Ovary (tissue), 7 donors: ENCODE measurements at regions not wholly inside any gene's neighbourhood (a gene's known extent, or its start where the extent isn't known, plus 50 kb on each side); places are given as distances from the start of the nearest gene placed in this dataset.

Experiments
- DNase-seq, 5 donors: peaks; one replicate each; pipeline ENCODE4 v3.0.0-alpha.2; 2019 to 2020
- H3K27ac ChIP-seq, 2 donors: fragments of 200-600 bp; one replicate each; pipeline versions ENCODE4 v1.5.1 to v1.8.0; 2019 to 2022
- H3K27me3 ChIP-seq: fragments of 200-600 bp; one replicate; pipeline ENCODE4 v1.8.0; 2022
- H3K36me3 ChIP-seq: fragments of 200-600 bp; sonication (generic); one replicate; pipeline ENCODE4 v1.5.1; 2019
- H3K4me1 ChIP-seq: one replicate; pipeline ENCODE4 v1.8.1; 2013; ENCODE audit warnings: mild to moderate bottlenecking, moderate library complexity; ENCODE audit not compliant: insufficient read depth
- H3K4me3 ChIP-seq: fragments of 200-600 bp; sonication (generic); one replicate; pipeline ENCODE4 v1.5.1; 2017
- H3K9me3 ChIP-seq, 2 donors: fragments of 200-600 bp in 1 of 2; sonication (generic) in 1 of 2; one replicate each; pipeline versions ENCODE4 v1.5.1 to v1.8.1; 2013 to 2019; ENCODE audit warnings: mild to moderate bottlenecking in 1 of 2, moderate library complexity in 1 of 2
- CTCF ChIP-seq, 3 donors: fragments of 450-650 bp in 2 of 3; fragments of 200-600 bp in 1 of 3; IDR thresholded peaks; one replicate each; pipeline versions ENCODE4 v1.5.1 to v1.8.0; 2016 to 2022; ENCODE audit warnings: antibody characterized with exemption in 3 of 3, mild to moderate bottlenecking in 1 of 3
- EP300 ChIP-seq: sonication (generic); formaldehyde crosslinking; IDR thresholded peaks from one replicate; pipeline ENCODE4 v1.6.1; 2017; ENCODE audit warnings: antibody characterized with exemption
- POLR2A ChIP-seq: fragments of 450-650 bp; IDR thresholded peaks from one replicate; pipeline ENCODE4 v1.6.1; 2017; ENCODE audit warnings: antibody characterized with exemption, mild to moderate bottlenecking, moderate library complexity
- WGBS, 3 donors: extraction: QIAGEN DNeasy Blood & Tissue Kit in 1 of 3; methylation state at CpG; one replicate each; pipeline versions ENCODE4 v1.1.5 to v1.1.7; 2013 to 2017; 5-methylcytosine and 5-hydroxymethylcytosine counted together
- intact Hi-C, 4 donors: fragments of 100-400 bp; cut with DNase I; formaldehyde crosslinking; loops; one replicate each; pipeline versions ENCODE4 v1.11.0 to v1.15.1; 2022 to 2023
- donor health status: DM: no; HTN: no; CAD: no; lungs with moderate emphysema.
- donor health status: DM: no; HTN: no; CAD: no.
- donor health status: Bipolar disorder and iron deficiency.
- donor health status: DM: no; HTN: no; CAD: no.
- donor health status: DM: yes; HTN: yes; CAD: no.

- 59 to 89% (median 88%) methylated on average over 2 of the region's 2 CpGs for WGBS, 3 donors
- Histone ChIP-seq H3K27me3 (no peaks in the 10 kb centered on the region), H3K27ac (no peak overlapping the region), H3K4me3 (no peak overlapping the region), H3K36me3 (no peaks in the 10 kb centered on the region), H3K9me3 (no peaks in the 10 kb centered on the region), H3K4me1 (no peaks in the 10 kb centered on the region)
- TF ChIP-seq EP300 (no peak), POLR2A (no peak), CTCF (IDR thresholded peaks at IDR 0.05) (no peak)
- intact Hi-C loops, result no loop called here
- no peak for DNase-seq
Observed at GRCh38 chr12:58500399-58500798, 419.9 kb downstream of the LRIG3 start.

- TF ChIP-seq EP300 (no peak), POLR2A (no peak), CTCF (IDR thresholded peaks at IDR 0.05) (no peak)
- 13 to 23% (median 19%) methylated on average over 1 of the region's 1 CpG for WGBS, 3 donors
- intact Hi-C loops, result no loop called here
Observed at GRCh38 chr12:58502226-58502625, 418.1 kb downstream of the LRIG3 start.

GRCh38 chr12:58502841-58503240 is 417.5 kb downstream of the LRIG3 start:
- intact Hi-C loops, result no loop called here

More at GRCh38 chr12:58502226-58502625, 418.1 kb downstream of the LRIG3 start:
- H3K4me3 ChIP-seq, result no peak overlapping the region
- no peaks in the 10 kb centered on the region for H3K36me3 ChIP-seq
- no peaks in the 10 kb centered on the region for H3K27me3 ChIP-seq
- H3K4me1 ChIP-seq, result no peaks in the 10 kb centered on the region
- no peaks in the 10 kb centered on the region for H3K9me3 ChIP-seq
- no peak for DNase-seq
- H3K27ac ChIP-seq, result no peak overlapping the region

DNA sequence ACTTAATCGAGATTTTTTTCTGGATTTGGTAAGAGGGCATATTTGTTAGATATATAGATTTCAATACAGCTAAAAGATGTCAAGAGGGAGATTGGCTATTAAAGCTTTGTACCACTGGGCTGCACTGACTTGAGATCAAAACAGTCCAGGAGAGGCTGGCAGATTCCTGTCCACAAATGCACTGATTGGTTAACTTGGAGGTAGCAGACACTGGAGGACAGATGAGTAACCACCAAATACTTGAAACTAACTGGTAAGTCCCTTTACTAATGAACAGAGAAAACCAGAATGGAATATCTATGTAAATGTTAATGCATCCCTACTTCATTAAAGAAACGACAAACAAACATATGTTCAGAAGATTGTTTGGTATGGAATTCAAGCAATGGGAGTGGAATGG is 416.6 kb downstream of the LRIG3 start:
- no peak for DNase-seq
- no peaks in the 10 kb centered on the region for H3K27me3 ChIP-seq
- H3K4me3 ChIP-seq, result no peak overlapping the region
- TF ChIP-seq POLR2A, result no peak
- no peak for TF ChIP-seq CTCF (IDR thresholded peaks at IDR 0.05)
- TF ChIP-seq EP300, result no peak
- no peaks in the 10 kb centered on the region for H3K36me3 ChIP-seq
- 93 to 96% (median 96%) methylated on average over 2 of the region's 2 CpGs for WGBS, 3 donors
- intact Hi-C loops, result no loop called here
- H3K9me3 ChIP-seq, result no peaks in the 10 kb centered on the region
- H3K4me1 ChIP-seq, result no peaks in the 10 kb centered on the region
- no peak overlapping the region for H3K27ac ChIP-seq

More at GRCh38 chr12:58502841-58503240, 417.5 kb downstream of the LRIG3 start:
- TF ChIP-seq EP300 (no peak), POLR2A (no peak), CTCF (IDR thresholded peaks at IDR 0.05) (no peak)
- DNase-seq, result no peak
- Histone ChIP-seq H3K36me3 (no peaks in the 10 kb centered on the region), H3K4me1 (no peaks in the 10 kb centered on the region), H3K27ac (no peak overlapping the region), H3K9me3 (no peaks in the 10 kb centered on the region), H3K4me3 (no peak overlapping the region), H3K27me3 (no peaks in the 10 kb centered on the region)
- 63 to 70% (median 68%) methylated on average over 4 of the region's 4 CpGs for WGBS, 3 donors
